HS-27A (cell line): ENCODE measurements at regions not wholly inside any gene's neighbourhood (a gene's known extent, or its start where the extent isn't known, plus 50 kb on each side); places are given as distances from the start of the nearest gene placed in this dataset.

Source experiments
- DNase-seq: peaks from one replicate; pipeline ENCODE4 v3.0.0-alpha.2; 2012; ENCODE audit warnings: low read depth, missing footprints

DNA sequence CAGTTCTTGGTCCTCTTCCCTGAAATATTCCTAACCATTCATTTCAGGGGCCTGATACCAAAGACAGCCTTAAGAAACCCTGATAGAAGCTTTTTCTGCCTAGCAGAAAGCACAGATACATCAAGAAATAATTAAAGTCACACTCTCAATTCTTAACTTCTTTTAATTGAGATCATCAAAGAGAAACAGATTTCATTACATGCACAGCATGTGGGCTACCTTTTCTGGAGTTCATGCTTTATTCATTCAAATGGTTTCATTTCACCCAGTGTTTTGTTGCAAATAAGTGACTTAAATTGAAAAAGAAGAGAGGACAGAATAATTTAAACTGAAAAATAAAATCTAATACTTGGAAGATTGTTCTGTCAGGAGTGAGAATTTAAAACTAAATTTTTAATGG, 192.6 kb upstream of the GGTLC1 start:
- DNase-seq: no peak

- DNase-seq: no peak
These were observed 180.7 kb upstream of the GGTLC1 start for GRCh38 chr20:24169256-24169655.

DNA sequence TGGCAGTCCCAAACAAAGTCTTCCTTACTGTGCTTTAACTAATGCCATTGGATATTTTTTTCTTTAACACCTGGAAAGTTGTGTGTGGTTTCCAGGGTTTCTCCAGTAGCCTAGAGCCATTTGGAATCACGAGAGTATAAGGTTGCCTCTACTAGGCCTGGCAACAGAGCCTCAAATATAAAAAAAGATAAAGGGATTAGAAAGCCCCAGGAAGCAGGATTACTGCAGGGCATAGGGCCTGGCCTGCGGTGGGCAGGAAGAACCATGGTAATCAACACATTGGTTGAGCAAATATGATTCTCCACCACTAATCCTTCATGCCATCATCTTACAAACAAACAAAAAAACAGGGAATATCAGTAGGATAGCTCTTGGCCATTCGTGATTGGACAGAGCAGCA, 177.8 kb upstream of the GGTLC1 start:
- DNase-seq: no peak

GRCh38 chr20:24166123-24166381, 177.5 kb upstream of the GGTLC1 start:
- DNase-seq: no peak

DNA sequence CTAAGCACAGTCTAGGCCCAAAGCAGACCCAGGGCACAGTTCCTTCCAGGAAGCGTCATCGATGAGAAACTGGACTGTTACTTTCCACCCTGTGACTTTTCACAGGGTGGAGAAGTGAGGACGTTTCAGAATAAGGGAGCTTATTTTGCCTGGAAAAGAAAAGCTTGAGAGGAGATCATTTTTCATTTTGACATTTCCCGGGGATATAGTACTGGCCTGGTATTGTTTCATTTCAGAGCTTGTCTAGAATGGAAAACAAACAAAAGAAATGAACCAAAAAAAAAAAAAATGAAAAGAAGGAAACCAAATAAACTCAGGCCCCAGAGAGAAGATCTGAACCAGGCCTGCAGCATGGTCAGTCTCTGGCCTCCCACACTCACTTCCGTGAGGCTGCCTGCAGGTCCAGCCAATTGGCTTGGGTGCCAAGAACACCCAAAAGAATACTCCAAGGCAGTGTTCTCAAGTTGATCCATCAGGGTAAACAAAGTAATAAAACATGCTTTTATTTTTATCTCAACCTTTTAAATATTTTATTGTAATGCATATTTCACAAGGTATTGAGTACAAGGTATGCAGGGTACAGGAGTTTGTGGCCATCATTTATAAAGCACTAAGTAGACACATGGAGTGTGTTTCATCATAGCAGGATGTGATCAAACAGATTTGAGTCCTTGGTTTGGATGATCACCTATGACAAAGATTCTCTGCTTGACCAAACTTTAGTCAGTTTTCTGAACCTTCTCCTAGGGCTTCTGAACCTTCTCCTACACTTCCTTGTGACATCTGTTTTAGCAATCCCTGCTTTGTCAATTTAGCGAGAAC, 176.9 kb upstream of the GGTLC1 start:
- no peak for DNase-seq

- DNase-seq: no peak
These were observed 175.8 kb upstream of the GGTLC1 start for GRCh38 chr20:24164360-24164759.

GRCh38 chr20:24163506-24163905, 174.9 kb upstream of the GGTLC1 start:
- no peak for DNase-seq

GRCh38 chr20:24160563-24161281, 172.1 kb upstream of the GGTLC1 start:
- peak; percentile 19 for DNase-seq

GRCh38 chr20:24158281-24158680, 169.7 kb upstream of the GGTLC1 start:
- no peak for DNase-seq

DNA sequence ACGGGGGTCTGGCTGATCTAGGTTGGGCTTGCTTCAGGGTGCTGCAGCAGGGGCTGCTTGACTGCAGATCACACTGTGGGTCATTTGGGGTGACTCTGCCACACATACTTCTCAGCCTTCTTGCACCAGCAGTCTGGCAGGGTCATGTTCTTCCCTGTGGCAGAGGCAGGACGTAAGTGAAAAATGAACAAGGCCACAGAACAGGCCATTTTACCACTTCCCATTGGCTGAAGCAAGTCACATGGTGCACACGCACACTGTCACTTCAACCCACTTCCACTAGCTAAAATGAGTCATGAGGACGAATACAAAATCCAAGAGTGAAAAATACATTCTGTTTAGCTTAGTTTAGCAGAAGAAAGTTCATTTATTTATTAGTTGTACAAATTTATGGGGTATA, 168.6 kb upstream of the GGTLC1 start:
- DNase-seq: no peak

- no peak for DNase-seq
These were observed 164.8 kb upstream of the GGTLC1 start for GRCh38 chr20:24153101-24154040.

DNA sequence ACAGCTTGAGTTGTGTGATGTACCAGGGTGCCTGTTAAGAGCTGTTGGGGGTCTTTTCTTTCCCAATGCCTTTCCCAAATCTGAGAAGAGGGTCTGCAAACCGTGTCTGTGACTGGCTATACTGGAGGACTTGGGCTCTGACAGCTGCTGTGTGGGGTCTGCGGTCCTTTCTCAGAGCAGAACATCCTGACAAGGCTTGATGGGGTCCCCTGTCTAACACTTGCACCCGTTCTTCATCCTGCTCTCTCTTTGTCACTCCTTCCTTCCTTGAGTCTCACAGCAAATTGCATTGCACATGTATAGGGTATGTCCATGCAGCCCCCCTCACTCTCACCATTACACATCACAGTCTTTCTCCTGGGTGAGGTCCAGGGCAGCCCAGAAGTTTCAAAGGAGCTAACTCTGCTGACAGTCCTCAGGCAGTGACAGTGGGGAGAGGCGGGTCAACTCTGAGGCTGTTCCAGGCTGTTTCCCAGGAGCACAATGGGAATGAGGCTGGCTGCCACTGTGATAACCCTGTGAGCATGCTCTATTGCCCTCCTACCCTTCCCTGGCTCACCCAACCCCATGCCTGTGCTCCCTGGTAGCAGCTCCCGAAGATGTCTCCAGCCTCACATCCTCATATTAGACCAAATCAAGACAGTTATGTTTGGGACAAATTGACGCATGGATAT, 163.2 kb upstream of the GGTLC1 start:
- no peak for DNase-seq

DNA sequence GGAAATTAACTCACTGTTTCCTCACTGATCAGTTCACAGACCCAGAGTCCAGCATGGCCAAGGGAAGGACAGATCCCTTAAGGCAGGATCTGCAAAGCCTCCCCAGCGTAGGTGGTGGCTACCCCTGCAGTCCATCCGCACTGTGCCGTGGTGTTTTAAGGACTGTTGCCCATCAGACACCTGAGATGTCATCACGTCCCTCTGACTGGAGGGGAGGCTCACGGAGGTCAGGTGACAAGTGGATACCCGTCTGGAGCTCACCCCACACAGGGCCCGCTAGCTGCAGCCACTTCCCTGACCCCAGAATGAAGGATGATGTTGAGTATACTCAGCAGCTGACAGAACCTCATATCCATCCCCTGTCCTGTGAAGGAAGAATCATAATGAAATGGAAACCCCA, 161.8 kb upstream of the GGTLC1 start:
- DNase-seq: no peak

- no peak for DNase-seq
These were observed 161.3 kb upstream of the GGTLC1 start for GRCh38 chr20:24149881-24150307.

DNA sequence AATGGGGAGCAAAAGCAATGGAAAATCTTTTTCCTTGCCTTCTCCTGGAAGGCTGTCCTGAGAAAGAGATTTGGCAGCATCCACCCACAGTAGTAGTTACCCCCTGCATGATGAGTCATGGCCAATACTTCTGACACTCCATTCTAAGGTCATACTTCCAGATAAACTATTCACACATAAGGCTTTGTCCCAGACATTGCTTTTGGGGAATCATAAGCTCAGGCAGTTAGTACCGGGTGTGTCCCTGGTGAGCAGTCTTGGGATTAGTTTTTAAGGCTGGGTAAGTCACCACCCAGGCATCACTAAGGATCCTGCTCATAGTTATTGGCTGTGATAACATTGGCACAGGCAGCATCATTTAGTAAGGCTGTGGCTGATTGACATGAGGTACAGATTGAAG, 160.6 kb upstream of the GGTLC1 start:
- DNase-seq: peak; percentile 8

GRCh38 chr20:24148372-24148771, 159.8 kb upstream of the GGTLC1 start:
- DNase-seq: no peak

DNA sequence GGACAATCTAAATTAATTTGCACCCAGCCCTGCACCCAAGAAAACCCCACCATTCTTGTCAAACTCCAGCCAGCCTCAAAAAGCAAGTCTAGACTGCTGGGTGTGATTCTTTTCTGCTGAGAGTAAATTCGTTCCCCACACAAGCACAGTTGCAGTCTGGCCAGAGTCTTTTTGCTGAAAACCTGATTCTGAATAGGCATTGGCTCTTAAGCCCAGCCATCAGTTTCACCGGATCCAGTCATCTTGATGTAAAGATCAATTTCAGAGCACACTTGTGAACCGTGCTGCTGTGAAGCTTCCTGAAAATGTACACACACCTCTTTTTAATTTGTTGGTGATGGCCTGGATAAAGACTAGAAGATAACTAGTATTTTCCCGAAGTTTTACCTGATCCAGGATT, 159.4 kb upstream of the GGTLC1 start:
- no peak for DNase-seq

DNA sequence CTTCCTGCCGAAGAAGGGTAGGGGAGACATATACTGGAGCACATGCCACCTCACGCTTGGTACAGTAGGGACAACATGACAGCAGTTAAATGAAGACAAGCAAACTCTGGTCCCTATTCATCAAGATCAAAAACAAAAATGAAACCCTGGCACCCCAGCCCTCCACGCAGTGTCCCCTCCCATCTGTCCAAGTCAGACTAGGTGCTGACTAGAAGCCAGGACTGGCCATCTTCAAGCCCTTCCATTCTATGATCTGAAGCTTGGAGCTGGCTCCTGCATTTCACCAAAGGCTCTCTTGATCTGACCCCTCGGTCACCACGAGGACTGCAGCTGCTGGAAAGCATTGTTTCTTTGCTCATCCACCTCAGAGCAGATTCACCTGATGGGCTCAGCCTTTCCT, 158.9 kb upstream of the GGTLC1 start:
- no peak for DNase-seq

DNA sequence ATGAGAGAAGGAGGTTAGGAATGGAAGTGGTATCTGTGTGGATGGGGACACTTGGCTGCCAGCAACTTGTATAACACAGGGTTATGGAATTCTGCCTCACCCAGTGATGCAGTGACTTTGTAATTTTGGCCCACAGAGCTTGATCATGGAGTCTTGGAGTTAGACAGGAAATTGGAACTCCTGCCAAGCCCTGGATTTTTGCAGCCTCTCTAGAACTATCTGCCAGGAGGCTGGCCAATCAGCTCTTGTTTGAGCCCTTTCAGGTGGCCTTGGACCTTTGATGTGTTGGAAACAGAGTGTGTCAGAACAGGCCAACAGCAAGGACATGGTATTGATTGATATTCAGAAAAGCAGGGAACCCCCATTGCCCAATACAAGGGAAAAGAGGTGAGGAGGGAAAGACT, 157.7 kb upstream of the GGTLC1 start:
- DNase-seq: no peak

GRCh38 chr20:24144371-24144770, 155.8 kb upstream of the GGTLC1 start:
- DNase-seq: no peak

GRCh38 chr20:24141111-24141510, 152.5 kb upstream of the GGTLC1 start:
- DNase-seq: no peak

DNA sequence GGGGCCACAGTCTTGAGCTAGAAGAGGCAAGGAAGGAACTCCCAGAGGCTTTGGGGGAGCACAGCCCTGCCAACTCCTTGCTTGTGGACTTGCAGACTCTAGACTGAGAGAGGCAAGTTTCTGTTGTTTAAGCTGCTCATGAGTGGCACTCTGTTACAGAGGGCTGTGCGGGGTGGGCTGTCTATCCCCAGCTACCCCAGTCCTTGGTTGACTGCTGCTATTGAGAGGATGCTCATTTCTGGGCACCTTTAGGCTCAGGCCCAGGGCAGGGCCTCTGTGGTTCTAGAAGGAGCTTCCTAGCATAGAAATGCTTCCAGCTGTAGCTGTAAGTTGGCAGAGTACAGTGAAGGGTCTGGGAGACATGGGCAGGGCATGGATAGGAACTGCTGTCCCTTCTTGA, 151.3 kb upstream of the GGTLC1 start:
- DNase-seq: no peak
